ENCODE measurements at regions not wholly inside any gene's neighbourhood (a gene's known extent, or its start where the extent isn't known, plus 50 kb on each side); places are given as distances from the start of the nearest gene placed in this dataset.

DNA sequence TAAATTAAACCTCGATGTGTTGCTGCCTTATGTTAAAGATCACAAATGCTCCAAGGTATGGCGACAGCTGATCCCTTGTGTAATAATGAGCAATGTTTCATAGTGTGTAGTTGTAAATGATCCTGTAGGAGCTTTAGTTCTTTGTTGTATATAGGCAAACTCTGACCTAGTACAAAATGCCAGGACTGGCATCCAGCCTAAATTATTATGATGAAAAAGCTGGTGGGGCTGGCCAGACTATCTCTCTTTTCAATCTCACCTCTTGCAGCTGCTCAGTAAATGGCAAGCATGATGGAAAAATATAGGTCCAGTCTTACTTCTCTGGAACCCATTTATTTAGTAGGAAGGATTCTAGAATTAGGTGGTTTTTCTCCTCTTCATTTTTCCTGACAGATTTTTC, 345.1 kb upstream of the C11orf87 start:
- Histone ChIP-seq H2BK5ac (ENCODE audit: low read depth, low read length) (no peak overlapping the region), H3K27ac (ENCODE audit: low read depth, low read length) (no peak overlapping the region), H3K4me2 (ENCODE audit: insufficient read depth in 1 of 2, low read depth in 2 of 2, low read length in 2 of 2) (no peak overlapping the region), H3K23me2 (ENCODE audit: low read depth, low read length) (no peaks in the 10 kb centered on the region), H4K91ac (replicated peaks; ENCODE audit: insufficient read length, low read length) (no peak overlapping the region), H3K4me1 (replicated peaks in 1 of 4; ENCODE audit: control insufficient read depth in 3 of 4, insufficient read depth in 4 of 4, low read length in 3 of 4) (no peaks in the 10 kb centered on the region), H4K5ac (ENCODE audit: insufficient read length, low read depth, low read length) (no peak overlapping the region), H2BK12ac (ENCODE audit: low read depth, low read length) (no peak overlapping the region), H3K14ac (ENCODE audit: insufficient read length) (no peak overlapping the region), H3K4ac (replicated peaks; ENCODE audit: insufficient read length, low read depth, low read length) (no peak overlapping the region), H4K20me1 (replicated peaks in 1 of 2; ENCODE audit: control insufficient read depth in 1 of 2, insufficient read depth in 2 of 2, low read length in 2 of 2) (no peaks in the 10 kb centered on the region), H3K18ac (ENCODE audit: extremely low read depth, low read length) (no peak overlapping the region), H2BK20ac (ENCODE audit: low read length) (no peak overlapping the region), H3K79me2 (ENCODE audit: control insufficient read depth in 1 of 2, insufficient read depth in 2 of 2, low read length in 2 of 2) (no peaks in the 10 kb centered on the region), H3K9me3 (ENCODE audit: insufficient read depth in 2 of 2, low read depth in 1 of 2, low read length in 1 of 2) (no peaks in the 10 kb centered on the region), H3K27me3 (replicated peaks in 1 of 4; ENCODE audit: control insufficient read depth in 3 of 4, extremely low read depth in 1 of 4, insufficient read depth in 3 of 4, low read length in 3 of 4) (no peaks in the 10 kb centered on the region), H3K79me1 (ENCODE audit: low read depth, low read length) (no peaks in the 10 kb centered on the region), H2AK5ac (ENCODE audit: low read depth, low read length) (no peak overlapping the region), H2BK120ac (replicated peaks; ENCODE audit: low read depth, low read length) (no peak overlapping the region), H3K4me3 (ENCODE audit: extremely low read depth in 1 of 4, insufficient read depth in 2 of 4, low read depth in 3 of 4, low read length in 4 of 4) (no peak overlapping the region), H3K56ac (replicated peaks; ENCODE audit: insufficient read length, low read depth, low read length) (no peak overlapping the region), H2BK15ac (ENCODE audit: low read length) (no peak overlapping the region), H3K9ac (replicated peaks in 1 of 4; ENCODE audit: extremely low read depth in 1 of 4, low read depth in 3 of 4, low read length in 3 of 4) (no peak overlapping the region), H2AFZ (ENCODE audit: low read length) (no peak overlapping the region), H3K23ac (ENCODE audit: insufficient read length) (no peak overlapping the region), H4K8ac (ENCODE audit: extremely low read depth, insufficient read depth, low read length) (no peak overlapping the region), H3K36me3 (ENCODE audit: control insufficient read depth in 2 of 4, insufficient read depth in 4 of 4, low read length in 3 of 4) (no peaks in the 10 kb centered on the region)
- POLR2A ChIA-PET (ENCODE audit: partially characterized antibody) = no interaction called here
- CTCF ChIA-PET (ENCODE audit: partially characterized antibody) = interaction anchor here (0.5 to 1.2 kb wide), 3 partner anchors 12 to 726 kb away, joined by 3 to 4 read pairs (median 3); no protein-coding TSS in a partner anchor
- 83% methylated on average over 2 of the region's 2 CpGs; no CpG with 5 or more reads in 1 of the 2 experiments for WGBS, 2 experiments (ENCODE audit: extremely low coverage in 1 of 2, insufficient coverage in 1 of 2, insufficient read length in 1 of 2, insufficient replicate concordance in 2 of 2, low coverage in 1 of 2, low lambda C conversion rate in 2 of 2, missing lambda C conversion rate in 1 of 2)
- no peak for FAIRE-seq
- no peak for DNase-seq (ENCODE audit: low read depth in 1 of 2, low spot score in 2 of 2)
- TF ChIP-seq CHD2 (IDR thresholded peaks at IDR 0.05; ENCODE audit: low read length) (no peak), ASH2L (IDR thresholded peaks at IDR 0.05; ENCODE audit: low read length) (no peak), RXRA (IDR thresholded peaks at IDR 0.05; ENCODE audit: insufficient read depth, low read depth, low read length) (no peak), HDAC2 (IDR thresholded peaks at IDR 0.05; ENCODE audit: borderline replicate concordance in 1 of 2, low read depth in 2 of 2, low read length in 2 of 2) (no peak), KDM4A (IDR thresholded peaks at IDR 0.05; ENCODE audit: low read depth, low read length, severe bottlenecking) (no peak), POLR2AphosphoS5 (IDR thresholded peaks at IDR 0.05; ENCODE audit: low read depth, low read length) (no peak), CBX8 (IDR thresholded peaks at IDR 0.05; ENCODE audit: borderline replicate concordance, low read depth, low read length) (no peak), TBP (IDR thresholded peaks at IDR 0.05; ENCODE audit: low read depth, low read length) (no peak), CTBP2 (IDR thresholded peaks at IDR 0.05; ENCODE audit: borderline replicate concordance, insufficient read depth, insufficient read length, low read length) (no peak)
- TF ChIP-seq, protein P1, sequence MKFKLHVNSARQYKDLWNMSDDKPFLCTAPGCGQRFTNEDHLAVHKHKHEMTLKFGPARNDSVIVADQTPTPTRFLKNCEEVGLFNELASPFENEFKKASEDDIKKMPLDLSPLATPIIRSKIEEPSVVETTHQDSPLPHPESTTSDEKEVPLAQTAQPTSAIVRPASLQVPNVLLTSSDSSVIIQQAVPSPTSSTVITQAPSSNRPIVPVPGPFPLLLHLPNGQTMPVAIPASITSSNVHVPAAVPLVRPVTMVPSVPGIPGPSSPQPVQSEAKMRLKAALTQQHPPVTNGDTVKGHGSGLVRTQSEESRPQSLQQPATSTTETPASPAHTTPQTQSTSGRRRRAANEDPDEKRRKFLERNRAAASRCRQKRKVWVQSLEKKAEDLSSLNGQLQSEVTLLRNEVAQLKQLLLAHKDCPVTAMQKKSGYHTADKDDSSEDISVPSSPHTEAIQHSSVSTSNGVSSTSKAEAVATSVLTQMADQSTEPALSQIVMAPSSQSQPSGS (IDR thresholded peaks at IDR 0.05; ENCODE audit: low read length) = no peak
- TF ChIP-seq, protein P2, sequence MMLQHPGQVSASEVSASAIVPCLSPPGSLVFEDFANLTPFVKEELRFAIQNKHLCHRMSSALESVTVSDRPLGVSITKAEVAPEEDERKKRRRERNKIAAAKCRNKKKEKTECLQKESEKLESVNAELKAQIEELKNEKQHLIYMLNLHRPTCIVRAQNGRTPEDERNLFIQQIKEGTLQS (IDR thresholded peaks at IDR 0.05; ENCODE audit: insufficient read depth, low read depth, low read length) = no peak
- TF ChIP-seq, protein P3, sequence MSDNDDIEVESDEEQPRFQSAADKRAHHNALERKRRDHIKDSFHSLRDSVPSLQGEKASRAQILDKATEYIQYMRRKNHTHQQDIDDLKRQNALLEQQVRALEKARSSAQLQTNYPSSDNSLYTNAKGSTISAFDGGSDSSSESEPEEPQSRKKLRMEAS (IDR thresholded peaks at IDR 0.05) = no peak
